GM18508 (cell line): ENCODE measurements at regions not wholly inside any gene's neighbourhood (a gene's known extent, or its start where the extent isn't known, plus 50 kb on each side); places are given as distances from the start of the nearest gene placed in this dataset.
"Not testable (repeated sequence)": the region's sequence is repeated elsewhere in the genome, so short reads cannot be mapped to it uniquely, and the experiment has no call there.

Source experiments
- ATAC-seq: cut with Tn5 transposase; IDR thresholded peaks from one replicate; pipeline ENCODE4 v1.9.1; 2021; ENCODE audit warnings: moderate number of reproducible peaks; ENCODE audit not compliant: insufficient read depth, unreplicated experiment

DNA sequence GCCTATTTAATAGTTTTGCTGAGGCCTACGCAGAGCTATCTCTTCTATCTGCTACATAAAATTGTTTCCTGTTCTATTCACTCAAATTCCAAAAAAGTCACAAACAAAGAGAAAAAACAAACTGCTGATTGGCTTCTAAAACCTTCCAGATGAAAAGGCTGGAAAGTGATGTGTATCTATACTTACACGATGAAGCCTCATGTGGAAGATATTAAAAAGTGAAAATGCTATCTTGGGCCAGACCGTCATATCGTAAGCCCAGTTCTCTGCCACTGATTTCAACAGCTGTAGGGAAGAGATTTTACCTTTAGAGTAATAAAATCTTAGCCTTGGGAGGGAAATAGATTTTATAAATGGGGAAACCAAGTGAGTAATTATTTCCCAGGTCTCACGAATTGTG, 394.8 kb downstream of the KIF20B start:
- no peak for ATAC-seq

DNA sequence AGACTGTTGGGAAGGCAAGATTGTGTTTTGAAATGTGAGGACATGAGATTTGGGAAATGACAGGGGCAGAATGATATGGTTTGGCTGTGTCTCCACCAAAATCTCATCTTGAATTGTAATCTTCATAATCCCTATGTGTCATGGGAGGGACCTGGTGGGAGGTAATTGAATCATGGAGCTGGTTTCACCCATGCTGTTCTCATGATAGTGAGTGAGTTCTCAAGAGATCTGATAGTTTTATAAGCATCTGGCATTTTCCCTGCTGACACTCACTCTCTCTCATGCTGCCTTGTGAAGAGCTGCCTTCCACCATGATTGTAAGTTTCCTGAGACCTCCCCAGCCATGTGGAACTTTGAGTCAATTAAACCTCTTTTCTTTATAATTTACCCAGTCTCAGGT, 406.2 kb downstream of the KIF20B start:
- not testable (repeated sequence) for ATAC-seq

DNA sequence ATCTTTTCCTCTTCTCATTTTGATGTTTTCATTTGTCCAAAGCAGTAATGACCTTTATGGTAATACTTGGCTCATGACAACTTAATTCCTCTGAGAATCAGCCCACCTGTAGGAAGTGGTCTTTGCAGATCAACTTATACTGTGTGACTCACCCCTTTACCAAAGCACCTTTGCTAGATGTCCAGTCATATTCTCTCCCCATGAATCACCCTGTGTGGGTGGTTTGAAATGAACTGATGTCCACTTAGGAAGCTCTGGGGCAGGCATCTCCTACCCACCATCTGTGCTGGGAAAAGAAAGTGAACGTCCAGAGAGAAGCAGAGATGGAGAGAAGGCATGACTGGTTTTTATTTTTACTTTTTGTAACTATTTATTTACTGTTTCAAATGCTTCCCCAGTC, 410.3 kb downstream of the KIF20B start:
- ATAC-seq: no peak

DNA sequence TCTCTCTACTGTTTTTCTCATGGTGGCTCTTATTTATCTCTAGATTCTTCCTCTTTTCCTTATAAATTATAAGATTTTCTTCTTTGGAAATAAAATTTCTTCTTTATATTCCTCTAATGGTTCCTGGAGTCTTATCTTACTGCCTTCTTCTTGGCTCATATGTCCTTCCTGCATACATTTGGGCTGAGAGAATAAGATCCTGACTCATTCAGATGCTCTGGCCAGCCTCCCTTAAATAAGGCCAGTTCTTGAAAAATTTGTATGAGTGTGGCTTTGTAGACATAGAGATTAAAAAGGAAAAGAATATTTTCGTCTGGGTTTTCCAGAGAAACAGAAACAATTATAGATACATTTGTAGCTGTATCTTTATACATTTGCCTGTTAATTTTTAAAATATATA, 411.3 kb downstream of the KIF20B start:
- no peak for ATAC-seq

DNA sequence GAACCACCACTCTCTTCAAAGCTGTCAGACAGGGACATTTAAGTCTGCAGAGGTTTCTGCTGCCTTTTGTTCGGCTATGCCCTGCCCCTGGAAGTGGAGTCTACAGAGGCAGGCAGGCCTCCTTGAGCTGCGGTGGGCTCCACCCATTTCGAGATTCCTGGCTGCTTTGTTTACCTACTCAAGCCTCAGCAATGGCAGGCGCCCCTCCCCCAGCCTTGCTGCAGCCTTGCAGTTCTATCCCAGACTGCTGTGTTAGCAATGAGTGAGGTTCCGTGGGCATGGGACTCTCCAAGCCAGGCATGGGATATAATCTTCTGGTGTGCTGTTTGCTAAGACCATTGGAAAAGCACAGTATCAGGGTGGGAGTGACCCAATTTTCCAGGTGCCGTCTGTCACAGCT, 417.2 kb downstream of the KIF20B start:
- ATAC-seq: not testable (repeated sequence)

GRCh38 chr10:90119631-90120280, 418.4 kb downstream of the KIF20B start:
- not testable (repeated sequence) for ATAC-seq

DNA sequence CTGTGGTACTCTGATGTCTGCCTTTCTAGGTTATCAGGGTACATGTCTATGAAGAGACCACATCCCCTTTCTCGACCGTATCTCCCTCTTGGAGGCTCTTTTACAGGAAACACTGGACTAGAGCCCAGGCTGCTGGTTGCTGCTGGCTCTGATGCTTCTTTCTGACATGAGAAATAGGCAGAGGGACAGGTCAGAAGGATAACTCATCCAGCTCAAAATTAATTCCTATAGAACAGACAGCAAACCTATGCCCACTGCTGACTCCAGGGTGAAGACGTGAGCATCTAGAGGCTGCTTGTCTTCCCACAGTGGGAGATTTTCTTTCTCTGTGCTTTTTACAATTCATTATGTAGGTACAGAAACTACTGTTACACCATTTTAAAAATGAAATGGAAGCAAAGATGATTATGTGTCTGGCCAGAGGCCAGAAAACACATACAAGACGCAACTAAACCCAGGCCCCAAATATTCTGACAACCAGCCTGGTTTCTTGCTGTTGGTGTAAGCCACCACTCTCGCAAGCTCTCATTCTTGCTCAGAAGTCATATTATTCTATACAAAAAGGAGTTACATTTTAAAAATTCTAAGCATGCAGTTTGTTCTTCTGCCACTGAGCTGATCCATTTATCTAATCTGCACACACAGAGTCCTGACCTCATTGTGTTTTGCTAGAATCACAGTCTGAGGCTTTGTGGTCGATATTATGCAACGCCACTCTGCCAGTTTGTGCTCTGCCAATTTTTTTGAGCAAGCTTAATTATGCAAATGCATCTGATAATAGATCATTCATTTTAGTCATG, 424.3 kb downstream of the KIF20B start:
- no peak for ATAC-seq

DNA sequence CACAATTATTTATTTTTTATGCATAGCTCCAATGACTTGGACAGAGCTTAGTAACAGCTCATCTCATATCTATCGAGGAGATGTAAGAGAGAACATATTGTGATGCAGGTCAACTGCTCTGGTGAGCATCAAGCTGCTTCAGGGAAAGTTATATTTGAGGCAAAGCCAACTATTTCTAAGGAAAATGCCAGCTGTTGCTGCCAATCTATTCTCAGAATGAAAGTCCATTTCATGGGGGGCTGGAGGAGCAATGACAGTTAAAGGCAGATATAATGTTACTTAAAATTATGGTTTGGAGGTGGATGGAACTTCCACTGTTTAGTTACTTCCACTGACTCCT, 424.8 kb downstream of the KIF20B start:
- no peak for ATAC-seq

DNA sequence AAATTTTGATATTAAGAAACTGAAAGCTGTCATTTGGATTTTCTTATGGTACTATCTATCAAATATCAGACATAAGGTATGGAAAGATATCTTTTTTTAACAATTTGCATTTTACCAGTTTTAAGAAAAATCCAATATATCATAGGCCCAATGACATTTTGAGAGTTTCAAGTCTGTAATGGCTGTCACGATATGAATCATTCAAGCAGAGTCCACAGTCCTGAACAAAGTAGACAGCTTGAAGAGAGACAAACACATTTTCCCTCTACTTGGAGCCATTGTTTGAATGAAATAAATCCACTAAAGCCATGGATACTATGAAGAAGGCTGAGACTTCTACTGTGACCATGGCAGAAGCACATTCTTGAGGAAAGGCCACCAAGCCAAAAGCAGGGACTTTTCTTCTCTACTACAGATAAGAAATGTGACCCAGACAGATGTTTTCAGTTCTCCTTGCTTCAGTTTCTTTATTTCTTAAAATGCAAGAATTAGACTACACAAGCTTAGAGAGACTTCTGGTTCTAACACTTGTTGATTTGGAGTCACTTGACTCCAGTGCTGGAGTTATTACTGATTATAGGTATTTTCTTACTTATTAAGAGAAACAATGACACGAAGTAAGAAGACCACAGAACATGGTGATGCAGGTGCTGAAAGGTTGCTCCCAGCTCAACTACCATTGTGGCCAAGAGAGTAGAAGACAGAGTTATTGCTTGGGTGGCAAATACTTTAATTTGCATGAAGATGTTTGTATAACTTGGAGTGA, 429.1 kb downstream of the KIF20B start:
- no peak for ATAC-seq

- no peak for ATAC-seq
These were observed 432.2 kb downstream of the KIF20B start for GRCh38 chr10:90133606-90134005.

DNA sequence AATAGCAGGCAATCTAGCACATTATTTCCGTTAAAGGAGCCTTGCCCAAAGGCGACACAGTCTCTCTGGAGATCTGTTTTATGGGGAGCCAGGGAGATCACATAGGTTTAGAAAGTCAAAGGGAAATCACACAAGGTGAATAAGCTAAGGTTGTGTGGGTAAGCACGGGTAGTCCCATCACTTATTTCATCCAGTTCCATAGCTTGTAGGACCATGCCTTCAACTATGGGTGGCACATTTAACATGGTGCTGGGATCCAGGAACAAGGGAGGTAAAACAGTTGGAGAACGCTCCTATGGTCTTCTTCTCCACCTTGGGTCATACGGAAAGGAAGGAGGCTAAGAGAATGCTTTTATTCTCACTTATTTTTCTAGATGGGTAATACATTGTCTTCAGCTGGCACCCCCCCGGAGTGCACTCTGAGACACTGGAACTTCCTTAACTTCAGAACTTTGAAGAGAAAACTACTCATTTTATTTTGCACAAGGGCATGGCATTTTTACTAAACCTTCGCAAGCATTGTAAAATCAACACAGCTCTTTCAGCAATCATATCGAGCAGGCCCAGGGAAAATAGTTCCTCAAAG, 435.4 kb downstream of the KIF20B start:
- ATAC-seq: no peak

DNA sequence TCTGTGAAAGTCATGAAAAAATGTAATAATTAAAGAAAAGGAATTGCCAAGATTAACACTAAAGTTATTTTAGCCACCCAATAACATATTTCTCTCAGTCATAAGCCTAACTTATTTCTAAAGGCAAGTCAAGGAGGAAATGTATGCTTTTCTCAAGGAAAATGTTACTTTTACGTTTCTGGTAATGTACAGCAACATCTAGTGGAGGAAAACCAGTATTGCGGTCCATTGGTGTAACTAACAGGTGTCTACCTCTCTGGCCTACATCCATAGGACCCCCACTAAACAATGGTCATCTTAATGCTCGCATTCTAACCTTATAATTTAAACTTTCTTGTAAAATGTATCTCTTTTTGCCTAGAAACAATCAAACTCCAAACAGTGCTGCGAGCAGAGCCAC, 437.5 kb downstream of the KIF20B start:
- ATAC-seq: no peak

- no peak for ATAC-seq
These were observed 440.4 kb downstream of the KIF20B start for GRCh38 chr10:90141791-90142190.

- no peak for ATAC-seq
These were observed 442.5 kb downstream of the KIF20B start for GRCh38 chr10:90143937-90144336.

DNA sequence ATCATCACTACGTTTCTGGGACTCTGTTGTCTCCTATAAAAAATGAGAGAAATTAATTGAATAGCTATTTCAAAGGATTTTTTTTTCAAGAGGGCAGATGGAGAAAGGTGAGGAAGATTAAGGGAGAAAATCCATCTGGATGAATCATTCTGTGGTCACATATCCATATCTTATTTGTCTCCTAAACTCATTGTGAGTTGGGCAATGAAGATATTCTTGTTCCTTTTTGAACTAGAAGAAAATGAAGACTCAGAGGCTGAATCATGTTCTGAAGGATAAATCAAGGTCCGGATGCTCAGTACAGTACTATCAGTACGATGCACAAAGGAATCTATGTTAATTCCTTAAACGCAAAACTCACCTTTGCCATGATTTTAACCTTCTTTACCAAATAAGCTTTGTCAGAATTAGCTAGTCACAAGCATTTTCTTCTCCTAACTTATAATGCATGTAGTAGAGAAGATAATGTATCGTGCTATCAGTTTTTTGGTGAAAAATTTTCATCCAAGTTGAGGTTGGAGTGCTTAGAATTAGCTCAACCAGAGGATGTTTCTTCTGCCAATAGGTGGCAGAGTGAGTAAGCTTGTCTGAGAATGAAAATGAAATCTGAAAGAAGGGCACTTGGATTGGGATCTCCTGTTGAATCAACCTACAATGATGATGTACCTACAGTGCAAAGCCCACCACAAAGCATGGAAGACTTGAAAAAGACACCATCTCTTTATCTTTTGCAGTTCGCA, 446.9 kb downstream of the KIF20B start:
- ATAC-seq: no peak

- ATAC-seq: no peak
These were observed 448.2 kb downstream of the KIF20B start for GRCh38 chr10:90149563-90149962.

- no peak for ATAC-seq
These were observed 461.0 kb downstream of the KIF20B start for GRCh38 chr10:90162271-90162853.

DNA sequence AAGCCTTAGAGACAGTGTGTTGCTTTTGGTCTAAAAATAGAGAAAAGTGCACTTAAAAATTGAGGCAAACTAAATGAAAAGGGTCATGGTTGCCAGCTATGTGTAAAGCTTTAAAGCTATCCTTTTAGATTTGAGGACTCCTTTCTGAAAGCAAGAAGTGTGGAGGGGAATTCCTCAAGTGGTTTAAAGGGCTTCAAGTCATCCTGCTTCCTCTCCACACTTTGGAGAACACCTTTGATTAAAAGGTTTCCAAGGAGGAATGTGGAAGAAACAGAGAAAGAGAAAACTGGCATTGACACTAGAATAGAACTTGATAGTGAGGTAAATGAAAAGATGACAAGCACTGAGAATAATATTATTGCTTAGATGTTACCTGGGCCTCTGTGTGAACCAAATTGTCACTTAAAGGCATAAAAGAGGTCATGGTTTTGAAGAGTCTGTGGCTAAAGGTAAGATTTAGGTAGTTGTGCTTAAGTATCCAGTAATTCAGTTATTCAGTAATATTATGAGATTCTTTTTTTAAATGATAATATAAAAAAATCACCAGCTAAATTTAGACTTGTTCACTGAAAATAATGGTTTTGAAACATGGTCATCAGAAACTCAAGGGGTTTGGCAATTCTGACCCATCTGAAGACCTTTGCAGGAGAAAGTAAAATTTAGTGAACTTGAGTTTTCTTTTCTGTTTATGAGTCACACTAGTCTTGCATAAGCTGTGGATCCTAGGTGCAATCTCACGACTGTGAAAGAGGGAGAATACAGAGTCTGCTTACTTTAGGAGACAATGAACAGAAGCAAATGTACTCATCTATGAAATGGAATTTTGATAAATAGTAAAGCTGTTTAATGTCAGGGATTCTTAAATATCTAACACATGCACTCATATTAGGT, 466.0 kb downstream of the KIF20B start:
- ATAC-seq: no peak

- no peak for ATAC-seq
These were observed 466.9 kb downstream of the KIF20B start for GRCh38 chr10:90168244-90168643.
